ENCODE measurements at regions not wholly inside any gene's neighbourhood (a gene's known extent, or its start where the extent isn't known, plus 50 kb on each side); places are given as distances from the start of the nearest gene placed in this dataset.
A peak's percentile ranks its signal among the peaks of the same experiment; 100 is the strongest.

GRCh38 chr7:16260236-16260728 lies 161.1 kb downstream of the CRPPA start (continued):
- TF ChIP-seq NKRF (IDR thresholded peaks at IDR 0.05; ENCODE audit: borderline replicate concordance) = no peak
- TF ChIP-seq MTA1 (IDR thresholded peaks at IDR 0.05; ENCODE audit: borderline replicate concordance) = peak; percentile 60; the same call in 1 of the 2 replicates
- TF ChIP-seq TEAD4 (IDR thresholded peaks at IDR 0.05; ENCODE audit: low read length) = peak; percentile 88
- no peak for TF ChIP-seq TEAD4 (CRISPR knock-in tag; IDR thresholded peaks at IDR 0.05; ENCODE audit: borderline replicate concordance)
- peak in 1 of 2 experiments; percentile 53; a peak in 1 of 4 replicates for TF ChIP-seq ARNT (IDR thresholded peaks at IDR 0.05)
- no peak; the same call in 1 of the 2 replicates for TF ChIP-seq ZNF395 (CRISPR knock-in tag; IDR thresholded peaks at IDR 0.05)
- TF ChIP-seq CTBP1 (IDR thresholded peaks at IDR 0.05; ENCODE audit: borderline replicate concordance) = peak; percentile 85
- peak; percentile 68; the same call in 1 of the 2 replicates for TF ChIP-seq SMARCA4 (IDR thresholded peaks at IDR 0.05)
- no peak for TF ChIP-seq HOXB6 (CRISPR knock-in tag; IDR thresholded peaks at IDR 0.05; ENCODE audit: borderline replicate concordance)
- TF ChIP-seq, protein P1, sequence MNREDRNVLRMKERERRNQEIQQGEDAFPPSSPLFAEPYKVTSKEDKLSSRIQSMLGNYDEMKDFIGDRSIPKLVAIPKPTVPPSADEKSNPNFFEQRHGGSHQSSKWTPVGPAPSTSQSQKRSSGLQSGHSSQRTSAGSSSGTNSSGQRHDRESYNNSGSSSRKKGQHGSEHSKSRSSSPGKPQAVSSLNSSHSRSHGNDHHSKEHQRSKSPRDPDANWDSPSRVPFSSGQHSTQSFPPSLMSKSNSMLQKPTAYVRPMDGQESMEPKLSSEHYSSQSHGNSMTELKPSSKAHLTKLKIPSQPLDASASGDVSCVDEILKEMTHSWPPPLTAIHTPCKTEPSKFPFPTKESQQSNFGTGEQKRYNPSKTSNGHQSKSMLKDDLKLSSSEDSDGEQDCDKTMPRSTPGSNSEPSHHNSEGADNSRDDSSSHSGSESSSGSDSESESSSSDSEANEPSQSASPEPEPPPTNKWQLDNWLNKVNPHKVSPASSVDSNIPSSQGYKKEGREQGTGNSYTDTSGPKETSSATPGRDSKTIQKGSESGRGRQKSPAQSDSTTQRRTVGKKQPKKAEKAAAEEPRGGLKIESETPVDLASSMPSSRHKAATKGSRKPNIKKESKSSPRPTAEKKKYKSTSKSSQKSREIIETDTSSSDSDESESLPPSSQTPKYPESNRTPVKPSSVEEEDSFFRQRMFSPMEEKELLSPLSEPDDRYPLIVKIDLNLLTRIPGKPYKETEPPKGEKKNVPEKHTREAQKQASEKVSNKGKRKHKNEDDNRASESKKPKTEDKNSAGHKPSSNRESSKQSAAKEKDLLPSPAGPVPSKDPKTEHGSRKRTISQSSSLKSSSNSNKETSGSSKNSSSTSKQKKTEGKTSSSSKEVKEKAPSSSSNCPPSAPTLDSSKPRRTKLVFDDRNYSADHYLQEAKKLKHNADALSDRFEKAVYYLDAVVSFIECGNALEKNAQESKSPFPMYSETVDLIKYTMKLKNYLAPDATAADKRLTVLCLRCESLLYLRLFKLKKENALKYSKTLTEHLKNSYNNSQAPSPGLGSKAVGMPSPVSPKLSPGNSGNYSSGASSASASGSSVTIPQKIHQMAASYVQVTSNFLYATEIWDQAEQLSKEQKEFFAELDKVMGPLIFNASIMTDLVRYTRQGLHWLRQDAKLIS (CRISPR knock-in tag; IDR thresholded peaks at IDR 0.05) = no peak
- no peak for TF ChIP-seq BCLAF1 (IDR thresholded peaks at IDR 0.05; ENCODE audit: borderline replicate concordance in 1 of 2, control insufficient read depth in 1 of 2, low read depth in 2 of 2, low read length in 1 of 2)
- TF ChIP-seq TCF3 (CRISPR knock-in tag; IDR thresholded peaks at IDR 0.05) = peak; percentile 50; the same call in 1 of the 2 replicates
- TF ChIP-seq, protein P2, sequence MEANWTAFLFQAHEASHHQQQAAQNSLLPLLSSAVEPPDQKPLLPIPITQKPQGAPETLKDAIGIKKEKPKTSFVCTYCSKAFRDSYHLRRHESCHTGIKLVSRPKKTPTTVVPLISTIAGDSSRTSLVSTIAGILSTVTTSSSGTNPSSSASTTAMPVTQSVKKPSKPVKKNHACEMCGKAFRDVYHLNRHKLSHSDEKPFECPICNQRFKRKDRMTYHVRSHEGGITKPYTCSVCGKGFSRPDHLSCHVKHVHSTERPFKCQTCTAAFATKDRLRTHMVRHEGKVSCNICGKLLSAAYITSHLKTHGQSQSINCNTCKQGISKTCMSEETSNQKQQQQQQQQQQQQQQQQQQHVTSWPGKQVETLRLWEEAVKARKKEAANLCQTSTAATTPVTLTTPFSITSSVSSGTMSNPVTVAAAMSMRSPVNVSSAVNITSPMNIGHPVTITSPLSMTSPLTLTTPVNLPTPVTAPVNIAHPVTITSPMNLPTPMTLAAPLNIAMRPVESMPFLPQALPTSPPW (CRISPR knock-in tag; IDR thresholded peaks at IDR 0.05) = peak; percentile 38; the same call in 1 of the 2 replicates
- TF ChIP-seq ZEB2 (IDR thresholded peaks at IDR 0.05) = peak; percentile 37; the same call in 1 of the 2 replicates
- TF ChIP-seq SOX6 (IDR thresholded peaks at IDR 0.05) = peak; percentile 37; the same call in 1 of the 2 replicates
